IMR-90 (cell line): ENCODE measurements at regions not wholly inside any gene's neighbourhood (a gene's known extent, or its start where the extent isn't known, plus 50 kb on each side); places are given as distances from the start of the nearest gene placed in this dataset.

ENCODE experiments used
- ATAC-seq: fragments of 200-7000 bp; cut with Tn5 transposase; 2 replicates; pipeline ENCODE4 v1.9.1; 2020; ENCODE audit warnings: low read depth, mild to moderate bottlenecking, moderate library complexity
- BruUV-seq: library from RNA; stranded (reverse); fragments of 400-500 nt; replicated peaks from 2 replicates; lab custom pipeline; 2021; lab: Mats Ljungman, UMichigan
- CTCF ChIA-PET: fragments of 300-600 bp; formaldehyde crosslinking; extraction: SDS; loops from one replicate; lab custom pipeline; 2021; ENCODE audit warnings: antibody characterized with exemption; lab: Yijun Ruan, JAX
- POLR2A ChIA-PET: fragments of 300-600 bp; sonication (Branson Sonifier 250); formaldehyde crosslinking; loops from one replicate; lab custom pipeline; 2022; ENCODE audit warnings: antibody characterized with exemption; ENCODE audit not compliant: unreplicated experiment; lab: Charles Lee
- DNase-seq: peaks from one replicate; pipeline ENCODE4 v3.0.0; 2013
- H2AFZ ChIP-seq: replicated peaks from 2 replicates; pipeline ENCODE3; 2013; ENCODE audit warnings: low read length, mild to moderate bottlenecking; ENCODE audit not compliant: poor library complexity
- H2AK5ac ChIP-seq: 2 replicates; pipeline ENCODE4 v1.6.1; 2013; ENCODE audit warnings: low read depth, low read length, inconsistent platforms
- H2AK9ac ChIP-seq: replicated peaks from 2 replicates; pipeline ENCODE3; 2013; ENCODE audit warnings: mild to moderate bottlenecking, low read depth, low read length, moderate library complexity; ENCODE audit not compliant: poor library complexity
- H2BK120ac ChIP-seq: 2 replicates; pipeline ENCODE4 v1.6.1; 2013; ENCODE audit warnings: low read depth, low read length, inconsistent platforms
- H2BK15ac ChIP-seq: 3 replicates; pipeline ENCODE4 v1.6.1; 2013; ENCODE audit warnings: low read depth, low read length, inconsistent platforms
- H2BK20ac ChIP-seq: 2 replicates; pipeline ENCODE4 v1.6.1; 2013; ENCODE audit warnings: low read depth, mild to moderate bottlenecking, inconsistent platforms, low read length, moderate library complexity
- H2BK5ac ChIP-seq: 2 replicates; pipeline ENCODE4 v1.6.1; 2013; ENCODE audit warnings: mild to moderate bottlenecking, low read depth, low read length, inconsistent platforms; ENCODE audit not compliant: poor library complexity, severe bottlenecking
- H3K14ac ChIP-seq: replicated peaks from 2 replicates; pipeline ENCODE4 v1.6.1; 2013; ENCODE audit warnings: low read depth, low read length, inconsistent platforms
- H3K18ac ChIP-seq: 2 replicates; pipeline ENCODE4 v1.6.1; 2013; ENCODE audit warnings: low read depth, low read length, control low read depth
- H3K23ac ChIP-seq: 2 replicates; pipeline ENCODE4 v1.6.1; 2013; ENCODE audit warnings: low read depth, low read length, inconsistent platforms
- H3K27ac ChIP-seq: 2 replicates; pipeline ENCODE4 v1.5.1; 2013; ENCODE audit warnings: mild to moderate bottlenecking, control low read depth, low read length; ENCODE audit not compliant: insufficient read depth
- H3K27me3 ChIP-seq: 2 replicates; pipeline ENCODE4 v1.6.1; 2013; ENCODE audit warnings: low read length; ENCODE audit not compliant: control insufficient read depth, insufficient read depth
- H3K36me3 ChIP-seq: 2 replicates; pipeline ENCODE4 v1.6.1; 2013; ENCODE audit warnings: low read length, mixed read lengths; ENCODE audit not compliant: control insufficient read depth, insufficient read depth
- H3K4ac ChIP-seq: 2 replicates; pipeline ENCODE4 v1.6.1; 2013; ENCODE audit warnings: low read depth, low read length, inconsistent platforms
- H3K4me1 ChIP-seq: 2 replicates; pipeline ENCODE4 v1.6.1; 2013; ENCODE audit warnings: low read length, mixed read lengths; ENCODE audit not compliant: control insufficient read depth, insufficient read depth
- H3K4me2 ChIP-seq: 2 replicates; pipeline ENCODE4 v1.6.1; 2013; ENCODE audit warnings: low read depth, mild to moderate bottlenecking, control low read depth, low read length, moderate library complexity
- H3K4me3 ChIP-seq: 2 replicates; pipeline ENCODE4 v1.5.1; 2013; ENCODE audit warnings: low read depth, mild to moderate bottlenecking, control low read depth, low read length, moderate library complexity; ENCODE audit not compliant: insufficient read depth
- H3K56ac ChIP-seq: 2 replicates; pipeline ENCODE4 v1.6.1; 2013; ENCODE audit warnings: low read length, inconsistent platforms; ENCODE audit not compliant: insufficient read depth; ENCODE audit errors: extremely low read depth
- H3K79me1 ChIP-seq, 2 experiments: 2 replicates each; pipeline ENCODE4 v1.6.1; 2013; ENCODE audit warnings: low read length in 2 of 2, inconsistent platforms in 1 of 2, low read depth in 1 of 2
- H3K9ac ChIP-seq: 2 replicates; pipeline ENCODE4 v1.6.1; 2013; ENCODE audit warnings: low read depth, low read length, control low read depth
- H3K9me1 ChIP-seq: 2 replicates; pipeline ENCODE4 v1.6.1; 2013; ENCODE audit warnings: low read length, inconsistent platforms; ENCODE audit not compliant: insufficient read depth
- H3K9me3 ChIP-seq: 2 replicates; pipeline ENCODE4 v1.6.1; 2013; ENCODE audit warnings: low read length; ENCODE audit not compliant: control insufficient read depth, insufficient read depth
- H4K20me1 ChIP-seq: 2 replicates; pipeline ENCODE4 v1.6.1; 2013; ENCODE audit warnings: low read length, inconsistent platforms; ENCODE audit not compliant: insufficient read depth
- H4K5ac ChIP-seq: 2 replicates; pipeline ENCODE4 v1.6.1; 2013; ENCODE audit warnings: mild to moderate bottlenecking, low read depth, low read length, control low read depth
- H4K8ac ChIP-seq, 2 experiments: 2 replicates each; pipeline ENCODE4 v1.6.1; 2013; ENCODE audit warnings: low read depth in 2 of 2, low read length in 2 of 2, control low read depth in 1 of 2, inconsistent platforms in 1 of 2
- H4K91ac ChIP-seq: 2 replicates; pipeline ENCODE4 v1.6.1; 2013; ENCODE audit warnings: low read depth, low read length, inconsistent platforms; ENCODE audit not compliant: insufficient read depth
- MAZ ChIP-seq: IDR thresholded peaks from 2 replicates; pipeline ENCODE4 v1.6.1; 2012; ENCODE audit warnings: low read depth, mild to moderate bottlenecking, low read length, improper control_type of control experiment, moderate library complexity, borderline replicate concordance
- MXI1 ChIP-seq: IDR thresholded peaks from 2 replicates; pipeline ENCODE4 v1.6.1; 2012; ENCODE audit warnings: low read depth, mild to moderate bottlenecking, low read length, moderate library complexity, borderline replicate concordance
- RCOR1 ChIP-seq: IDR thresholded peaks from 2 replicates; pipeline ENCODE4 v1.6.1; 2012; ENCODE audit warnings: mild to moderate bottlenecking, low read length, improper control_type of control experiment; ENCODE audit not compliant: insufficient replicate concordance
- SMC3 ChIP-seq: fragments of 150-350 bp; IDR thresholded peaks from 2 replicates; pipeline ENCODE4 v1.6.1; 2016; ENCODE audit warnings: low read depth, mild to moderate bottlenecking, antibody characterized with exemption, low read length, moderate library complexity
- WGBS, 2 experiments: methylation state at CpG; one replicate each; pipeline versions ENCODE4 v1.1.5 to v1.1.7; 2013; ENCODE audit warnings: missing lambda C conversion rate in 2 of 2; ENCODE audit not compliant: insufficient read length in 1 of 2; ENCODE audit errors: extremely low coverage in 2 of 2; 5-methylcytosine and 5-hydroxymethylcytosine counted together
- dilution Hi-C: fragments of 300-500 bp; cut with HindIII; formaldehyde crosslinking; loops from one replicate; pipeline ENCODE4 v1.14.3; 2018; ENCODE audit warnings: low sequenced_read_pairs; ENCODE audit not compliant: unreplicated experiment
- in situ Hi-C: fragments of 300-500 bp; cut with MboI; formaldehyde crosslinking; loops from 3 replicates; pipeline ENCODE4 v1.14.3; 2019; ENCODE audit warnings: low sequenced_read_pairs, inconsistent platforms, mixed read lengths
- intact Hi-C: fragments of 100-400 bp; cut with micrococcal nuclease; formaldehyde crosslinking; loops from 2 replicates; pipeline ENCODE4 v1.10.0; 2022

- DNase-seq (no peak), ATAC-seq (no peak)
- H2AFZ ChIP-seq = no peak overlapping the region
- no peak overlapping the region for H4K8ac ChIP-seq
- no peak overlapping the region for H4K5ac ChIP-seq
- WGBS, 2 experiments = no CpG with 5 or more reads among the region's 4 CpGs
- POLR2A ChIA-PET = no interaction called here
- H2BK5ac ChIP-seq = no peak overlapping the region
- no peaks in the 10 kb centered on the region for H3K9me1 ChIP-seq
- H3K4me3 ChIP-seq = no peak overlapping the region
- no peak overlapping the region for H3K14ac ChIP-seq
- no peak overlapping the region for H2AK9ac ChIP-seq
- no peak overlapping the region for H3K23ac ChIP-seq
- intact Hi-C loops (no loop called here), in situ Hi-C loops (loop anchor here (25.0 kb wide), 1 partner anchor 806 kb away; the partner anchor contains the start of gene MAFB), dilution Hi-C loops (no loop called here)
- H3K36me3 ChIP-seq = no peaks in the 10 kb centered on the region
- no peaks in the 10 kb centered on the region for H3K9me3 ChIP-seq
- no peak overlapping the region for H2BK20ac ChIP-seq
- H3K27ac ChIP-seq = no peak overlapping the region
- H2AK5ac ChIP-seq = no peak overlapping the region
- no peak overlapping the region for H3K4me2 ChIP-seq
- H3K18ac ChIP-seq = no peak overlapping the region
- H4K91ac ChIP-seq = no peak overlapping the region
- H3K27me3 ChIP-seq = 0 out of 2 replicates have a peak, but pooled peaks cover 3% of the 10 kb centered on the region
- no peaks in the 10 kb centered on the region for H3K4me1 ChIP-seq
- CTCF ChIA-PET = interaction anchor here (1.4 kb wide), 1 partner anchor 51 kb away, joined by 7 read pairs; no protein-coding TSS in a partner anchor
- no peaks in the 10 kb centered on the region for H3K79me1 ChIP-seq
- TF ChIP-seq MXI1 = no peak
- TF ChIP-seq SMC3 = 0 out of 2 replicates have a peak, but pooled peaks have one; percentile 14
- no peak for TF ChIP-seq MAZ
- no peak for TF ChIP-seq RCOR1
- H2BK15ac ChIP-seq = no peak overlapping the region
- H2BK120ac ChIP-seq = no peak overlapping the region
- no peak overlapping the region for H3K4ac ChIP-seq
- no peaks in the 10 kb centered on the region for H4K20me1 ChIP-seq
- no peak overlapping the region for H3K56ac ChIP-seq
- no peak overlapping the region for H3K9ac ChIP-seq
- no TSS peak for BruUV-seq
Measured at GRCh38 chr20:39880890-39881289, 808.1 kb downstream of the MAFB start.
